ENCODE measurements at regions not wholly inside any gene's neighbourhood (a gene's known extent, or its start where the extent isn't known, plus 50 kb on each side); places are given as distances from the start of the nearest gene placed in this dataset.

GRCh38 chr1:168881656-168882260 is 152.8 kb upstream of the DPT start:
- TF ChIP-seq CTCF (IDR thresholded peaks at IDR 0.05) (no peak), POLR2A (IDR thresholded peaks at IDR 0.05) (no peak)
